ENCODE measurements at regions not wholly inside any gene's neighbourhood (a gene's known extent, or its start where the extent isn't known, plus 50 kb on each side); places are given as distances from the start of the nearest gene placed in this dataset.

DNA sequence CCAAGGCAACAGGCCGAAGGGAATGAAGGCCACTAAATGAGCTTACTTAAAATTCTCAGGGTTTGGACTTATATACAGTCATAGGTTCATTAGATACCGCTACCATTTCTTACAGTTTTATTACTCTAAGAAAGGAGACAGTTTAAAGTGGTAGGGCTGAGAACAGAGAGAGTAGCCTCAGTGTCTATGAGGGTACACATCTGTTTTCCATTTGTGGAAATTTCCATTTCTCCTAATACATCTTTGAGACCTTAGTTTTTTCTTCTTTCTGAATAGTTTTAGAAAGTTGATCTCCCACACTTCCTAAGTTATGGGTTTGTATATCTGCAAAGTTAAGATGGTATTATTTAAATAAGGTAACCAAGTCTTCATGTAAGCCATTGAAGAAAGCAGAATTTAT is 1279.1 kb downstream of the NCAM2 start (continued):
- TF ChIP-seq, protein P1, sequence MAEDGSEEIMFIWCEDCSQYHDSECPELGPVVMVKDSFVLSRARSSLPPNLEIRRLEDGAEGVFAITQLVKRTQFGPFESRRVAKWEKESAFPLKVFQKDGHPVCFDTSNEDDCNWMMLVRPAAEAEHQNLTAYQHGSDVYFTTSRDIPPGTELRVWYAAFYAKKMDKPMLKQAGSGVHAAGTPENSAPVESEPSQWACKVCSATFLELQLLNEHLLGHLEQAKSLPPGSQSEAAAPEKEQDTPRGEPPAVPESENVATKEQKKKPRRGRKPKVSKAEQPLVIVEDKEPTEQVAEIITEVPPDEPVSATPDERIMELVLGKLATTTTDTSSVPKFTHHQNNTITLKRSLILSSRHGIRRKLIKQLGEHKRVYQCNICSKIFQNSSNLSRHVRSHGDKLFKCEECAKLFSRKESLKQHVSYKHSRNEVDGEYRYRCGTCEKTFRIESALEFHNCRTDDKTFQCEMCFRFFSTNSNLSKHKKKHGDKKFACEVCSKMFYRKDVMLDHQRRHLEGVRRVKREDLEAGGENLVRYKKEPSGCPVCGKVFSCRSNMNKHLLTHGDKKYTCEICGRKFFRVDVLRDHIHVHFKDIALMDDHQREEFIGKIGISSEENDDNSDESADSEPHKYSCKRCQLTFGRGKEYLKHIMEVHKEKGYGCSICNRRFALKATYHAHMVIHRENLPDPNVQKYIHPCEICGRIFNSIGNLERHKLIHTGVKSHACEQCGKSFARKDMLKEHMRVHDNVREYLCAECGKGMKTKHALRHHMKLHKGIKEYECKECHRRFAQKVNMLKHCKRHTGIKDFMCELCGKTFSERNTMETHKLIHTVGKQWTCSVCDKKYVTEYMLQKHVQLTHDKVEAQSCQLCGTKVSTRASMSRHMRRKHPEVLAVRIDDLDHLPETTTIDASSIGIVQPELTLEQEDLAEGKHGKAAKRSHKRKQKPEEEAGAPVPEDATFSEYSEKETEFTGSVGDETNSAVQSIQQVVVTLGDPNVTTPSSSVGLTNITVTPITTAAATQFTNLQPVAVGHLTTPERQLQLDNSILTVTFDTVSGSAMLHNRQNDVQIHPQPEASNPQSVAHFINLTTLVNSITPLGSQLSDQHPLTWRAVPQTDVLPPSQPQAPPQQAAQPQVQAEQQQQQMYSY (CRISPR knock-in tag; IDR thresholded peaks at IDR 0.05): no peak
- TF ChIP-seq JUNB (IDR thresholded peaks at IDR 0.05) (no peak), ZNF622 (IDR thresholded peaks at IDR 0.05) (no peak), CHD4 (IDR thresholded peaks at IDR 0.05) (no peak), CHD2 (IDR thresholded peaks at IDR 0.05; ENCODE audit: borderline replicate concordance, low read depth, low read length) (no peak)

DNA sequence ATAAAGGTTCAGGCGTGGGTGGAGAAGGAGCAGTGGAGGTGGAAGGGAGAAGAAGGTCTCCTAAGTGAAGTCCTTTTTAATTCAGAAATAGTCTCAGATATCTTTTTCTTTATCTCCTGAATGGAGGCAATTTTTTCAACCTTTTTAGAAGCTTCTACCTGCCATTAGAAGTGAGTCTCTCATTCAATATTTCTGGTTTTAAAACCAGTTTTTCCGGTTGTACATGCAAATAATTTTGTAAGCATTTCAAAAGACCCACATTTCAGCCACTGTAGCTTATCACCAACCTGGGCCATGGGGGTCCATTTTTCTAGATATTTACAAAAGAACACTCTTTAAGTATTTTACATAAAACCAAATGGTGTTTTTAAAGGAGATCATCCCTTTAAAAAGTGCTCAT is 1280.2 kb downstream of the NCAM2 start:
- no peak for ATAC-seq
- no peaks in the 10 kb centered on the region; the same call in 2 of the 3 replicates for H3K9me3 ChIP-seq (replicated peaks; ENCODE audit: control insufficient read depth, insufficient read depth, low read length)
- no peak for DNase-seq (ENCODE audit: low read depth, low spot score)
- H3K79me2 ChIP-seq (ENCODE audit: control insufficient read depth, insufficient read depth, low read length): no peaks in the 10 kb centered on the region
- no peaks in the 10 kb centered on the region for H3K27me3 ChIP-seq (replicated peaks in 1 of 2; ENCODE audit: control insufficient read depth in 2 of 2, insufficient read depth in 2 of 2, low read length in 1 of 2)
- H4K20me1 ChIP-seq (ENCODE audit: control insufficient read depth, insufficient read depth): no peaks in the 10 kb centered on the region
- H3K4me3 ChIP-seq: no peak overlapping the region
- RAD21 ChIA-PET (ENCODE audit: unreplicated experiment): no interaction called here
- CTCF ChIA-PET: no interaction called here
- intact Hi-C loops (cut with micrococcal nuclease; ENCODE audit: unreplicated experiment) (no loop called here), in situ Hi-C loops (cut with MboI) (no loop called here)
- TF ChIP-seq HDAC6 (IDR thresholded peaks at IDR 0.05; ENCODE audit: unreplicated experiment) (no peak), RB1 (IDR thresholded peaks at IDR 0.05; ENCODE audit: borderline replicate concordance) (no peak), JUNB (IDR thresholded peaks at IDR 0.05) (no peak), MYC (IDR thresholded peaks at IDR 0.05; ENCODE audit: insufficient read depth, insufficient read length, insufficient replicate concordance, low read length, severe bottlenecking) (no peak)
- TF ChIP-seq, protein P2, sequence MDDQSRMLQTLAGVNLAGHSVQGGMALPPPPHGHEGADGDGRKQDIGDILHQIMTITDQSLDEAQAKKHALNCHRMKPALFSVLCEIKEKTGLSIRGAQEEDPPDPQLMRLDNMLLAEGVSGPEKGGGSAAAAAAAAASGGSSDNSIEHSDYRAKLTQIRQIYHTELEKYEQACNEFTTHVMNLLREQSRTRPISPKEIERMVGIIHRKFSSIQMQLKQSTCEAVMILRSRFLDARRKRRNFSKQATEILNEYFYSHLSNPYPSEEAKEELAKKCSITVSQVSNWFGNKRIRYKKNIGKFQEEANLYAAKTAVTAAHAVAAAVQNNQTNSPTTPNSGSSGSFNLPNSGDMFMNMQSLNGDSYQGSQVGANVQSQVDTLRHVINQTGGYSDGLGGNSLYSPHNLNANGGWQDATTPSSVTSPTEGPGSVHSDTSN (IDR thresholded peaks at IDR 0.05; ENCODE audit: insufficient replicate concordance, low read depth, low read length): no peak
- TF ChIP-seq, protein P3, sequence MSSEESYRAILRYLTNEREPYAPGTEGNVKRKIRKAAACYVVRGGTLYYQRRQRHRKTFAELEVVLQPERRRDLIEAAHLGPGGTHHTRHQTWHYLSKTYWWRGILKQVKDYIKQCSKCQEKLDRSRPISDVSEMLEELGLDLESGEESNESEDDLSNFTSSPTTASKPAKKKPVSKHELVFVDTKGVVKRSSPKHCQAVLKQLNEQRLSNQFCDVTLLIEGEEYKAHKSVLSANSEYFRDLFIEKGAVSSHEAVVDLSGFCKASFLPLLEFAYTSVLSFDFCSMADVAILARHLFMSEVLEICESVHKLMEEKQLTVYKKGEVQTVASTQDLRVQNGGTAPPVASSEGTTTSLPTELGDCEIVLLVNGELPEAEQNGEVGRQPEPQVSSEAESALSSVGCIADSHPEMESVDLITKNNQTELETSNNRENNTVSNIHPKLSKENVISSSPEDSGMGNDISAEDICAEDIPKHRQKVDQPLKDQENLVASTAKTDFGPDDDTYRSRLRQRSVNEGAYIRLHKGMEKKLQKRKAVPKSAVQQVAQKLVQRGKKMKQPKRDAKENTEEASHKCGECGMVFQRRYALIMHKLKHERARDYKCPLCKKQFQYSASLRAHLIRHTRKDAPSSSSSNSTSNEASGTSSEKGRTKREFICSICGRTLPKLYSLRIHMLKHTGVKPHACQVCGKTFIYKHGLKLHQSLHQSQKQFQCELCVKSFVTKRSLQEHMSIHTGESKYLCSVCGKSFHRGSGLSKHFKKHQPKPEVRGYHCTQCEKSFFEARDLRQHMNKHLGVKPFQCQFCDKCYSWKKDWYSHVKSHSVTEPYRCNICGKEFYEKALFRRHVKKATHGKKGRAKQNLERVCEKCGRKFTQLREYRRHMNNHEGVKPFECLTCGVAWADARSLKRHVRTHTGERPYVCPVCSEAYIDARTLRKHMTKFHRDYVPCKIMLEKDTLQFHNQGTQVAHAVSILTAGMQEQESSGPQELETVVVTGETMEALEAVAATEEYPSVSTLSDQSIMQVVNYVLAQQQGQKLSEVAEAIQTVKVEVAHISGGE (CRISPR knock-in tag; IDR thresholded peaks at IDR 0.05): no peak
- no peak overlapping the region for H2AFZ ChIP-seq (ENCODE audit: control insufficient read depth, low read depth, low read length)
- POLR2A ChIA-PET: no interaction called here
- no peak overlapping the region for H3K9ac ChIP-seq (ENCODE audit: control insufficient read depth, insufficient read depth, low read length)
- no peak overlapping the region for H3K27ac ChIP-seq (ENCODE audit: control insufficient read depth, insufficient read depth)
- H3K4me2 ChIP-seq (ENCODE audit: control insufficient read depth, insufficient read depth): no peak overlapping the region
- 3% methylated on average over 2 of the region's 2 CpGs for WGBS (ENCODE audit: insufficient coverage, insufficient replicate concordance, low lambda C conversion rate, missing lambda C conversion rate)
- SMC1A ChIA-PET (ENCODE audit: uncharacterized antibody, unreplicated experiment): no interaction called here
- no peaks in the 10 kb centered on the region for H3K36me3 ChIP-seq (ENCODE audit: control insufficient read depth in 2 of 2, insufficient read depth in 2 of 2, low read length in 1 of 2)
- FAIRE-seq: no peak
- H3K4me1 ChIP-seq (ENCODE audit: control insufficient read depth, insufficient read depth, low read length): no peaks in the 10 kb centered on the region
- no TSS peak for BruUV-seq (replicated peaks)
